SK-N-SH (cell line): ENCODE measurements at regions not wholly inside any gene's neighbourhood (a gene's known extent, or its start where the extent isn't known, plus 50 kb on each side); places are given as distances from the start of the nearest gene placed in this dataset.

Source experiments
- CTCF ChIA-PET: fragments of 300-600, 350-600 bp; formaldehyde crosslinking; extraction: SDS; loops from one replicate; lab custom pipeline; 2021; lab: Yijun Ruan, JAX
- POLR2A ChIA-PET: fragments of 350-600 bp; sonication (Branson Sonifier 250); formaldehyde crosslinking; extraction: SDS; loops from one replicate; lab custom pipeline; 2020; ENCODE audit warnings: antibody characterized with exemption, inconsistent platforms; lab: Yijun Ruan, JAX
- DNase-seq: peaks from one replicate; pipeline ENCODE4 v3.0.0; 2012
- H2AFZ ChIP-seq: fragments of 200-600 bp; sonication (generic); 2 replicates; pipeline ENCODE4 v1.8.1; 2016; ENCODE audit warnings: antibody characterized with exemption, mild to moderate bottlenecking, low read depth
- H3F3A ChIP-seq: fragments of 200-600 bp; sonication (generic); replicated peaks from 2 replicates; pipeline ENCODE3; 2016; ENCODE audit warnings: antibody characterized with exemption, mild to moderate bottlenecking; ENCODE audit not compliant: insufficient read depth
- H3K27ac ChIP-seq, 2 experiments: fragments of 200-500 bp in 1 of 2; fragments of 200-600 bp in 1 of 2; sonication (Bioruptor generic) in 1 of 2; sonication (generic), shearing (Covaris generic) in 1 of 2; 2 replicates each; pipeline versions ENCODE4 v1.5.1 to v1.6.1; 2014 to 2016; ENCODE audit warnings: low read depth in 2 of 2, inconsistent platforms in 1 of 2, low read length in 1 of 2, mild to moderate bottlenecking in 1 of 2, mixed read lengths in 1 of 2
- H3K27me3 ChIP-seq: fragments of 200-600 bp; sonication (generic), shearing (Covaris generic); 2 replicates; pipeline ENCODE4 v1.6.1; 2016; ENCODE audit warnings: mixed run types; ENCODE audit not compliant: insufficient read depth
- H3K36me3 ChIP-seq, 2 experiments: fragments of 200-500 bp in 1 of 2; fragments of 200-600 bp in 1 of 2; sonication (Bioruptor generic) in 1 of 2; sonication (generic) in 1 of 2; replicated peaks in 1 of 2; 2 replicates each; pipeline versions ENCODE3 to v1.5.1; 2014 to 2016; ENCODE audit warnings: low read length in 1 of 2, mild to moderate bottlenecking in 1 of 2; ENCODE audit not compliant: insufficient read depth in 2 of 2, control insufficient read depth in 1 of 2
- H3K4me1 ChIP-seq, 2 experiments: fragments of 200-500 bp in 1 of 2; fragments of 200-600 bp in 1 of 2; sonication (Bioruptor generic) in 1 of 2; sonication (generic), shearing (Covaris generic) in 1 of 2; 2 replicates each; pipeline versions ENCODE4 v1.5.1 to v1.6.1; 2014 to 2016; ENCODE audit warnings: low read depth in 1 of 2, low read length in 1 of 2, mixed run types in 1 of 2; ENCODE audit not compliant: insufficient read depth in 2 of 2, control insufficient read depth in 1 of 2
- H3K4me2 ChIP-seq: fragments of 200-600 bp; sonication (generic), shearing (Covaris generic); 2 replicates; pipeline ENCODE4 v1.6.1; 2017; ENCODE audit warnings: mixed run types
- H3K4me3 ChIP-seq, 2 experiments: fragments of 200-500 bp in 1 of 2; fragments of 200-600 bp in 1 of 2; sonication (Bioruptor generic) in 1 of 2; sonication (generic), shearing (Covaris generic) in 1 of 2; 2 replicates each; pipeline versions ENCODE4 v1.5.1 to v1.8.1; 2014 to 2016; ENCODE audit warnings: low read depth in 2 of 2, inconsistent platforms in 1 of 2, low read length in 1 of 2, mild to moderate bottlenecking in 1 of 2, mixed read lengths in 1 of 2, moderate library complexity in 1 of 2
- H3K79me2 ChIP-seq: fragments of 200-600 bp; sonication (generic); 2 replicates; pipeline ENCODE4 v1.8.1; 2017; ENCODE audit warnings: mild to moderate bottlenecking; ENCODE audit not compliant: insufficient read depth
- H3K9ac ChIP-seq: fragments of 200-600 bp; sonication (generic); 2 replicates; pipeline ENCODE4 v1.6.1; 2017; ENCODE audit warnings: mixed run types
- H3K9me2 ChIP-seq: fragments of 200-600 bp; sonication (generic); 2 replicates; pipeline ENCODE4 v1.6.1; 2017; ENCODE audit warnings: mixed run types
- H3K9me3 ChIP-seq: fragments of 200-600 bp; sonication (generic); 2 replicates; pipeline ENCODE4 v1.6.1; 2017; ENCODE audit warnings: mixed run types, mild to moderate bottlenecking, moderate library complexity
- H4K20me1 ChIP-seq: fragments of 200-600 bp; sonication (generic); 2 replicates; pipeline ENCODE4 v1.6.1; 2017; ENCODE audit warnings: mild to moderate bottlenecking, mixed run types; ENCODE audit not compliant: insufficient read depth
- CHD2 ChIP-seq: fragments of 150-350 bp; IDR thresholded peaks from 2 replicates; pipeline ENCODE4 v1.6.1; 2018; ENCODE audit warnings: low read length; ENCODE audit not compliant: partially characterized antibody
- CTCF ChIP-seq: fragments of 200-600 bp; sonication (generic); IDR thresholded peaks from 2 replicates; pipeline ENCODE4 v1.6.1; 2017; ENCODE audit warnings: antibody characterized with exemption, mild to moderate bottlenecking, moderate library complexity
- FOXM1 ChIP-seq: IDR thresholded peaks from 2 replicates; pipeline ENCODE4 v1.4.0; 2012; ENCODE audit warnings: low read depth, mild to moderate bottlenecking
- MAX ChIP-seq: IDR thresholded peaks from 2 replicates; pipeline ENCODE4 v1.4.0; 2012; ENCODE audit warnings: low read depth
- NRF1 ChIP-seq: IDR thresholded peaks from 2 replicates; pipeline ENCODE4 v1.6.1; 2012; ENCODE audit warnings: low read depth, mild to moderate bottlenecking, low read length
- POLR2AphosphoS5 ChIP-seq: IDR thresholded peaks from 2 replicates; pipeline ENCODE4 v1.6.1; 2012; ENCODE audit warnings: low read depth, low read length
- RAD21 ChIP-seq: IDR thresholded peaks from 2 replicates; pipeline ENCODE4 v1.6.1; 2012; ENCODE audit warnings: mild to moderate bottlenecking, low read length
- RFX5 ChIP-seq: IDR thresholded peaks from 2 replicates; pipeline ENCODE4 v1.6.1; 2012; ENCODE audit warnings: mild to moderate bottlenecking, improper control_type of control experiment, low read length
- SMC3 ChIP-seq: IDR thresholded peaks from 2 replicates; pipeline ENCODE4 v1.6.1; 2012; ENCODE audit warnings: low read depth, low read length, improper control_type of control experiment
- TAF1 ChIP-seq: IDR thresholded peaks from 2 replicates; pipeline ENCODE4 v1.6.1; 2012; ENCODE audit warnings: low read depth, mild to moderate bottlenecking, low read length, moderate library complexity, borderline replicate concordance
- YY1 ChIP-seq: IDR thresholded peaks from 2 replicates; pipeline ENCODE4 v1.4.0; 2012; ENCODE audit warnings: low read depth, mild to moderate bottlenecking
- ZBTB33 ChIP-seq: IDR thresholded peaks from 2 replicates; pipeline ENCODE4 v1.4.0; 2012; ENCODE audit warnings: low read depth, borderline replicate concordance
- WGBS: methylation state at CpG from one replicate; pipeline ENCODE4 v1.1.6; 2017; ENCODE audit warnings: low lambda C conversion rate; 5-methylcytosine and 5-hydroxymethylcytosine counted together

- Histone ChIP-seq H3K9ac (no peak overlapping the region), H2AFZ (no peak overlapping the region), H3K9me2 (no peaks in the 10 kb centered on the region), H3K27me3 (no peaks in the 10 kb centered on the region), H3F3A (no peaks in the 10 kb centered on the region), H3K4me1 (no peaks in the 10 kb centered on the region), H3K9me3 (no peaks in the 10 kb centered on the region), H3K4me2 (no peak overlapping the region), H3K79me2 (no peaks in the 10 kb centered on the region), H4K20me1 (no peaks in the 10 kb centered on the region), H3K27ac (no peak overlapping the region), H3K4me3 (no peak overlapping the region)
- CTCF ChIA-PET, result interaction anchor here (1.7 kb wide), 1 partner anchor 14 kb away, joined by 4 read pairs; no protein-coding TSS in a partner anchor
- POLR2A ChIA-PET, result no interaction called here
- no peak for DNase-seq
- no peak for TF ChIP-seq CHD2
- no peak for TF ChIP-seq CTCF
- TF ChIP-seq TAF1, result no peak
- no peak for TF ChIP-seq YY1
- TF ChIP-seq RFX5, result no peak
- TF ChIP-seq MAX, result no peak
- TF ChIP-seq, all 33 proteins: peak for 0
- H3K36me3 ChIP-seq, result no peaks in the 10 kb centered on the region
- WGBS, result 4% methylated on average over 6 of the region's 8 CpGs
These were observed 1352.1 kb upstream of the DIAPH2 start for GRCh38 chrX:95332530-95332929.

- H3K9me3 ChIP-seq, result no peaks in the 10 kb centered on the region
- H4K20me1 ChIP-seq, result no peaks in the 10 kb centered on the region
- no peak overlapping the region for H3K27ac ChIP-seq
- no peaks in the 10 kb centered on the region for H3F3A ChIP-seq
- H3K9ac ChIP-seq, result no peak overlapping the region
- TF ChIP-seq POLR2AphosphoS5 (no peak), FOXM1 (no peak), ZBTB33 (no peak), CTCF (peak; percentile 66), SMC3 (peak; percentile 10; the same call in 1 of the 2 replicates), RAD21 (peak; percentile 59), NRF1 (no peak)
- no peaks in the 10 kb centered on the region for H3K4me1 ChIP-seq
- CTCF ChIA-PET, result interaction anchor here (0.9 to 1.3 kb wide), 2 partner anchors 28 to 257 kb away, joined by 3 read pairs; no protein-coding TSS in a partner anchor
- 0% methylated on average over 3 of the region's 3 CpGs for WGBS
- H3K4me3 ChIP-seq, result no peak overlapping the region
- H3K9me2 ChIP-seq, result no peaks in the 10 kb centered on the region
- POLR2A ChIA-PET, result no interaction called here
- no peaks in the 10 kb centered on the region for H3K79me2 ChIP-seq
- H3K27me3 ChIP-seq, result 0 out of 2 replicates have a peak, but pooled peaks cover 3% of the 10 kb centered on the region
- no peaks in the 10 kb centered on the region for H3K36me3 ChIP-seq
- no peak for DNase-seq
- H2AFZ ChIP-seq, result no peak overlapping the region
- H3K4me2 ChIP-seq, result no peak overlapping the region
These were observed 1337.8 kb upstream of the DIAPH2 start for GRCh38 chrX:95346856-95347255.
